Activated CD4-positive, alpha-beta T cell treated with anti-CD3 and anti-CD28 coated beads for 36 hours (primary cell): ENCODE measurements at regions not wholly inside any gene's neighbourhood (a gene's known extent, or its start where the extent isn't known, plus 50 kb on each side); places are given as distances from the start of the nearest gene placed in this dataset.
"Not testable (repeated sequence)": the region's sequence is repeated elsewhere in the genome, so short reads cannot be mapped to it uniquely, and the experiment has no call there.

Source experiments
- ATAC-seq: fragments of 200-7000 bp; cut with Tn5 transposase; one replicate; pipeline ENCODE4 v1.10.0; 2021; ENCODE audit warnings: mild to moderate bottlenecking, moderate library complexity
- CTCF ChIA-PET: fragments of 350-600 bp; sonication (Branson Sonifier 250); formaldehyde crosslinking; loops from one replicate; lab custom pipeline; 2021; ENCODE audit warnings: antibody characterized with exemption; lab: Charles Lee
- POLR2A ChIA-PET: fragments of 350-600 bp; sonication (Branson Sonifier 250); formaldehyde crosslinking; loops from one replicate; lab custom pipeline; 2021; ENCODE audit warnings: antibody characterized with exemption, inconsistent platforms; lab: Charles Lee
- DNase-seq: peaks from one replicate; pipeline ENCODE4 v3.0.0-alpha.2; 2020
- H3K27ac Mint-ChIP-seq: one replicate; pipeline ENCODE4 v1.8.0; 2021; ENCODE audit warnings: mixed read lengths
- H3K27me3 Mint-ChIP-seq: one replicate; pipeline ENCODE4 v1.8.0; 2021; ENCODE audit warnings: mixed read lengths
- H3K36me3 Mint-ChIP-seq: one replicate; pipeline ENCODE4 v1.8.0; 2021; ENCODE audit warnings: low read depth, mixed read lengths
- H3K4me1 Mint-ChIP-seq: one replicate; pipeline ENCODE4 v1.8.0; 2021; ENCODE audit warnings: mixed read lengths
- H3K4me3 Mint-ChIP-seq: one replicate; pipeline ENCODE4 v1.8.0; 2021; ENCODE audit warnings: mild to moderate bottlenecking, moderate library complexity, mixed read lengths
- H3K9me3 Mint-ChIP-seq: one replicate; pipeline ENCODE4 v1.8.0; 2021; ENCODE audit warnings: low read depth, mixed read lengths
- intact Hi-C, 2 experiments: fragments of 100-400 bp; cut with DNase I in 1 of 2; cut with micrococcal nuclease in 1 of 2; formaldehyde crosslinking; loops; one replicate each; pipeline versions ENCODE4 v1.14.2 to v1.15.1; 2022 to 2024; cut with DNase I, micrococcal nuclease

DNA sequence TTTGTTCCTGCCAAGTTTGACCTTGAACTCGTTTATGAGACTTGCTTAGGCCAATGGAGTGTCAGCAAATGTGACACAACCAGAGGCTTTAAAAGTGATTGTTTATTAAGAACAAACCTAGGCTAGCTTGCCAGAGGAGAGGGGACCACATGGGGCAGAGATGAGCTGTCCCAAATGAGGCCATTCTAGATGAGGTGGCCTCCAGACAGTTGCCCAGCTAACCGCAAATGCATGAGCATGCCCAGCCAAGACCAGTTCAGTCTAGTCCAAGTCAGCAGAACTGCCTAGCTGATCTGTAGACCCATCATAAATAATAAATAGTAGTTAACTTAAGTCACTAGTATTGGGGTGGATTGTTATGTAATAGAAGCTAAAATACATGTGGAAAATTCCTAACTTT is 172.8 kb upstream of the DYRK2 start:
- no peak for ATAC-seq
- Mint-ChIP-seq H3K9me3 (no peaks in the 10 kb centered on the region), H3K4me3 (no peak overlapping the region), H3K36me3 (no peaks in the 10 kb centered on the region), H3K4me1 (peaks cover 3% of the 10 kb centered on the region), H3K27me3 (no peaks in the 10 kb centered on the region), H3K27ac (no peak overlapping the region)
- intact Hi-C loops, result no loop called here
- POLR2A ChIA-PET, result no interaction called here
- no peak for DNase-seq
- CTCF ChIA-PET, result interaction anchor here (1.0 kb wide), 1 partner anchor 12 kb away, joined by 3 read pairs; no protein-coding TSS in a partner anchor

- Mint-ChIP-seq H3K9me3 (no peaks in the 10 kb centered on the region), H3K4me3 (no peak overlapping the region), H3K36me3 (no peaks in the 10 kb centered on the region), H3K27ac (no peak overlapping the region), H3K4me1 (peaks cover 10% of the 10 kb centered on the region), H3K27me3 (no peaks in the 10 kb centered on the region)
- intact Hi-C loops, result no loop called here
- no peak for DNase-seq
- no peak for ATAC-seq
- ChIA-PET POLR2A (no interaction called here), CTCF (interaction anchor here (0.8 kb wide), 1 partner anchor 25 kb away, joined by 3 read pairs; no protein-coding TSS in a partner anchor)
Observed at GRCh38 chr12:67477681-67478265, 170.8 kb upstream of the DYRK2 start.

GRCh38 chr12:67482751-67483661 is 165.5 kb upstream of the DYRK2 start:
- peaks cover 4% of the 10 kb centered on the region for H3K36me3 Mint-ChIP-seq
- peaks cover 40% of the 10 kb centered on the region for H3K4me1 Mint-ChIP-seq
- H3K9me3 Mint-ChIP-seq, result peaks cover 7% of the 10 kb centered on the region
- DNase-seq, result peak; percentile 86
- no peak overlapping the region for H3K27ac Mint-ChIP-seq
- H3K4me3 Mint-ChIP-seq, result no peak overlapping the region
- intact Hi-C loops, result no loop called here
- peak; percentile 84 for ATAC-seq
- CTCF ChIA-PET, result interaction anchor here (0.8 to 1.7 kb wide), 4 partner anchors 12 to 460 kb away, joined by 3 to 5 read pairs (median 4); no protein-coding TSS in a partner anchor
- H3K27me3 Mint-ChIP-seq, result no peaks in the 10 kb centered on the region
- POLR2A ChIA-PET, result no interaction called here

DNA sequence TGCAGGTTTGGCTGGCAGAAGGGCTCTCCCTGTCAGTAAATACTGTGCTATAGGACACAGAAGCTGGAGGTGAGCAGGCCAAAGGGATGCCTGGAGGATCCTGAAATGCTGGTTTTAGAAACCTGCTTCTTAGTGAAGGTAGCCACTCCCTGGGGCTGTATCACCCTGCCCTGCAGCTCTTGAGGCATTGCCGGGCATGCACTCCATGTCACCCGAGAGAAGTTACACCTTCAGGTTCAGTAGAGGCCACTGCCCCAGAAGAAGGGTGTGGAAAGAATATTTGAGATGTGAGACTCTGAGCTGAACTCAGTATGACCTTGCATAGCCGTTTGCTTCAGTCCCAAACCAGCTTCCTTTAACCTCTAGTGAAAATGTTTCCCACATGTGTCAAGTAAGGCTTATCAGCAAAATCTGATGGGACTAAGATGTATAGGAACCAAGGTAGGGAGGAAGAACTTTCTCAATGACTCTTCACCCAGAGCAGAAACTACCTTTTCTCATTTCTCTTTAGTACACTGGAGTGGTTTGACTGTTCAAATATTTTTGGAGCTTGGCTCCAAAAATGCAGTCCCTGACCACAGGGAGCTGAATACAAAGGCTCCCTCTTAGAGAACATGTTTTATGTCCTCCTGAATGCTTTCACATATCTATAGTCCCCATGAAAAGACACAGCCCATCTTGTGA is 164.5 kb upstream of the DYRK2 start:
- ChIA-PET CTCF (interaction anchor here (0.5 to 1.7 kb wide), 4 partner anchors 11 to 127 kb away, joined by 3 to 5 read pairs (median 3); no protein-coding TSS in a partner anchor), POLR2A (interaction anchor here (0.6 kb wide), 1 partner anchor 104 kb away, joined by 3 read pairs; no protein-coding TSS in a partner anchor)
- H3K9me3 Mint-ChIP-seq, result peaks cover 9% of the 10 kb centered on the region
- ATAC-seq (peak; percentile 25), DNase-seq (peak; percentile 8)
- no peaks in the 10 kb centered on the region for H3K27me3 Mint-ChIP-seq
- H3K27ac Mint-ChIP-seq, result no peak overlapping the region
- H3K36me3 Mint-ChIP-seq, result peaks cover 6% of the 10 kb centered on the region
- peaks cover 40% of the 10 kb centered on the region for H3K4me1 Mint-ChIP-seq
- H3K4me3 Mint-ChIP-seq, result no peak overlapping the region
- intact Hi-C loops, result no loop called here

- DNase-seq (peak; percentile 19), ATAC-seq (peak; percentile 46)
- CTCF ChIA-PET, result interaction anchor here (0.5 to 1.7 kb wide), 4 partner anchors 10 to 908 kb away, joined by 3 to 5 read pairs (median 3); no protein-coding TSS in a partner anchor
Observed at GRCh38 chr12:67484791-67485480, 163.6 kb upstream of the DYRK2 start.

DNA sequence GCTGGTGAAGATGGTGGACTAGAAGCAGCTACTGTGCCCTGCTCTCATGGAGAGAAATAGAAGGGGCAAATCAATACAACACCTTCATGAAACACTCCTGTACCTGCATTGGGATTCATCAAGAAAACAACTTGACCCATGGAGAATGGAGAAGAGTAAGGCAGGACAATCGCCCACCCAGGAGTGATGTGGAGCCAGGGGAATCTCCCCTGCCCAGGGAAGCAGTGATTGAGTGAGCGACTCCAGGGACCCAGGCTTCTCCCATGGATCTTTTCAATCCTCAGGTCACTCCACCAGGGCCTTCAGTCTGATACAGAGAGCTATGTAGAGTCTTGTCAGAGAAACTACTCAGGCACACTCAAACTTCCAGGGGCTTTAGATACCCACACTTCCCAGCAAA is 161.9 kb upstream of the DYRK2 start:
- Mint-ChIP-seq H3K27ac (no peak overlapping the region), H3K36me3 (peaks cover 12% of the 10 kb centered on the region), H3K4me3 (no peak overlapping the region), H3K27me3 (no peaks in the 10 kb centered on the region), H3K9me3 (peaks cover 23% of the 10 kb centered on the region), H3K4me1 (peaks cover 40% of the 10 kb centered on the region)
- DNase-seq (no peak), ATAC-seq (no peak)
- CTCF ChIA-PET, result interaction anchor here (0.6 to 0.7 kb wide), 2 partner anchors 115 to 1689 kb away, joined by 5 read pairs; no protein-coding TSS in a partner anchor
- intact Hi-C loops, result no loop called here
- POLR2A ChIA-PET, result no interaction called here

More at GRCh38 chr12:67484791-67485480, 163.6 kb upstream of the DYRK2 start:
- H3K4me3 Mint-ChIP-seq, result no peak overlapping the region
- H3K9me3 Mint-ChIP-seq, result peaks cover 16% of the 10 kb centered on the region
- H3K4me1 Mint-ChIP-seq, result peaks cover 40% of the 10 kb centered on the region
- peaks cover 12% of the 10 kb centered on the region for H3K36me3 Mint-ChIP-seq
- H3K27me3 Mint-ChIP-seq, result no peaks in the 10 kb centered on the region
- POLR2A ChIA-PET, result no interaction called here
- peak overlapping the region; percentile 21 for H3K27ac Mint-ChIP-seq
- intact Hi-C loops, result no loop called here

- peaks cover 12% of the 10 kb centered on the region for H3K36me3 Mint-ChIP-seq
- H3K4me1 Mint-ChIP-seq, result peaks cover 28% of the 10 kb centered on the region
- CTCF ChIA-PET, intact Hi-C loops, H3K27ac Mint-ChIP-seq, H3K27me3 Mint-ChIP-seq, DNase-seq, POLR2A ChIA-PET, H3K4me3 Mint-ChIP-seq, ATAC-seq: not testable (repeated sequence)
- peaks cover 25% of the 10 kb centered on the region for H3K9me3 Mint-ChIP-seq
Observed at GRCh38 chr12:67488349-67488748, 160.2 kb upstream of the DYRK2 start.

DNA sequence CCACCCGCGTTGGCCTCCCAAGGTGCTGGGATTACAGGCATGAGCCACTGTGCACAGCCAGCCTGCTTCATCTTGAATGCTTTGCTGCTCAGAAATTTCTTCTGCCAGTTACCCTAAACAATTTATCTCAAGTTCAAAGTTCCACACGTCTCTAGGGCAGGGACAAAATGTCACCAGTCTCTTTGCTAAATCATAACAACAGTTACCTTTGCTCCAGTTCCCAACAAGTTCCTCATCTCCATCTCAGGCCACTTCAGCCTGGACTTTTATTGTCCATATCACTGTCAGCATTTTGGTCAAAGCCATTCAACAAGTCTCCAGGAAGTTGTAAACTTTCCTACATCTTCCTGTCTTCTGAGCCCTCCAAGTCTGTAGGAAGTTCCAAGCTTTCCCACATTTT is 159.5 kb upstream of the DYRK2 start:
- Mint-ChIP-seq H3K27me3 (no peaks in the 10 kb centered on the region), H3K36me3 (peaks cover 12% of the 10 kb centered on the region), H3K4me3 (no peak overlapping the region), H3K9me3 (peaks cover 25% of the 10 kb centered on the region), H3K27ac (no peak overlapping the region), H3K4me1 (peaks cover 21% of the 10 kb centered on the region)
- ChIA-PET POLR2A (no interaction called here), CTCF (no interaction called here)
- DNase-seq (no peak), ATAC-seq (no peak)
- intact Hi-C loops, result no loop called here

DNA sequence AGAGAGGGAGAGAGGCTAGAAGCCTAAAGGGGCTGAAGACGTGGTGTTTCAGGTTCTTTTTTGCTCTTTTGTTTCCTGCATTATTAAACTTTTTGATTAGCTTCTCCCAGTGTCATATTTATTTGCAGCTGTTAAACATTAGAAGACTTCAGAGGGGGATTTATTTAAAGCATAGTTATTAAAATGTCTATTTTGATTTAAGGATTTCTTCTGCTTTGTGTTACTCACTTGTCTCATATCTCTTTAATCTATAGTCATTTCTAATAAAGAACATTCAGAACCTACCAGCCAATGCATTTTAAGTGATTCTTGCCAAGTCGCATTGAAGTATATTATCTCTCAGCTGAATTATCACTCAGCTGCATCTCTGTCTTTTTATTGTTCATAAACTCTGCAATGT is 152.0 kb upstream of the DYRK2 start:
- Mint-ChIP-seq H3K4me1 (peaks cover 11% of the 10 kb centered on the region), H3K4me3 (no peak overlapping the region), H3K27me3 (no peaks in the 10 kb centered on the region), H3K9me3 (peaks cover 3% of the 10 kb centered on the region), H3K27ac (no peak overlapping the region), H3K36me3 (no peaks in the 10 kb centered on the region)
- intact Hi-C loops, result no loop called here
- DNase-seq (no peak), ATAC-seq (no peak)
- POLR2A ChIA-PET, result no interaction called here
- CTCF ChIA-PET, result interaction anchor here (1.5 to 2.1 kb wide), 2 partner anchors 11 to 13 kb away, joined by 4 to 5 read pairs; no protein-coding TSS in a partner anchor

DNA sequence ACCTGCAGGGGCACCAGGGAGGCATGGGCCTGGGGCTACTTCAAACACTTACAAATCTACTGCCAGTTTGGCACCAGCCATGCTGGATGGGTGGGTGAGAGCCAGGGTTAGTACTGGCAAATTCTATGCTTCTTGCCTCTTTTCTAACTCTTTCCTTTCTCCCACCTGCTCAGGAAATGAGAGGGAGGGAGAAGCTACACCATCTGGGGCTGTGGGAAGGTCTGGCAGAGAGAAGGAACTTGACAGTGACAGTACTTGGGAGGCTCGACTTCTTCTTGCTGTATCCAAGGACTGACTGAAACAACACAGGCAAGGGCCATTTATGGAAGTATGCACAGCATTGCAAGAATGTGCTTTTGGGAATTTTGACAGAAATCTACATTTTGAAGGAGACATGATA is 149.6 kb upstream of the DYRK2 start:
- Mint-ChIP-seq H3K4me3 (no peak overlapping the region), H3K27me3 (no peaks in the 10 kb centered on the region), H3K27ac (no peak overlapping the region), H3K36me3 (no peaks in the 10 kb centered on the region), H3K4me1 (peaks cover 12% of the 10 kb centered on the region), H3K9me3 (no peaks in the 10 kb centered on the region)
- ChIA-PET CTCF (no interaction called here), POLR2A (no interaction called here)
- intact Hi-C loops, result no loop called here
- ATAC-seq (no peak), DNase-seq (no peak)

DNA sequence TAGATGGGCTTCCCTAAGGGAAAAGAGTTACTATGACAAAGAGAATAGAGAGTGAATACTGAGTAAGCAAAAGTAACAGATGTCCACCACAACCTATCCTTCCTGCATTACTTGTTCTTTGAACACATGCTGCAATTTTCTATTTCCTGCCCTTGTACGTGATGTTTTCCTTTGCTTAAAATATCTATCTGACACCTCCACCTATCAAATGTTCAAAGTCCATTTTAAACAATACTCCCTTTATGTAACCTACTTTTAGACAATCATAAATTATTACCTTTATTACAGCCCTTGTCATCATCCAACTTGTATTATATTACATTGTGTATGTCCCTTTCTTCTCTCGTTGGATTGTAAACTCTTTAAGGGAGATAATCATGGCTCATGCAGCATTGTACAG is 147.2 kb upstream of the DYRK2 start:
- intact Hi-C loops, result no loop called here
- H3K27ac Mint-ChIP-seq, result no peak overlapping the region
- H3K9me3 Mint-ChIP-seq, result no peaks in the 10 kb centered on the region
- peaks cover 12% of the 10 kb centered on the region for H3K4me1 Mint-ChIP-seq
- H3K27me3 Mint-ChIP-seq, result no peaks in the 10 kb centered on the region
- no peak overlapping the region for H3K4me3 Mint-ChIP-seq
- CTCF ChIA-PET, result no interaction called here
- ATAC-seq, result no peak
- no peaks in the 10 kb centered on the region for H3K36me3 Mint-ChIP-seq
- no peak for DNase-seq
- POLR2A ChIA-PET, result no interaction called here
